ENCODE measurements at regions not wholly inside any gene's neighbourhood (a gene's known extent, or its start where the extent isn't known, plus 50 kb on each side); places are given as distances from the start of the nearest gene placed in this dataset.

DNA sequence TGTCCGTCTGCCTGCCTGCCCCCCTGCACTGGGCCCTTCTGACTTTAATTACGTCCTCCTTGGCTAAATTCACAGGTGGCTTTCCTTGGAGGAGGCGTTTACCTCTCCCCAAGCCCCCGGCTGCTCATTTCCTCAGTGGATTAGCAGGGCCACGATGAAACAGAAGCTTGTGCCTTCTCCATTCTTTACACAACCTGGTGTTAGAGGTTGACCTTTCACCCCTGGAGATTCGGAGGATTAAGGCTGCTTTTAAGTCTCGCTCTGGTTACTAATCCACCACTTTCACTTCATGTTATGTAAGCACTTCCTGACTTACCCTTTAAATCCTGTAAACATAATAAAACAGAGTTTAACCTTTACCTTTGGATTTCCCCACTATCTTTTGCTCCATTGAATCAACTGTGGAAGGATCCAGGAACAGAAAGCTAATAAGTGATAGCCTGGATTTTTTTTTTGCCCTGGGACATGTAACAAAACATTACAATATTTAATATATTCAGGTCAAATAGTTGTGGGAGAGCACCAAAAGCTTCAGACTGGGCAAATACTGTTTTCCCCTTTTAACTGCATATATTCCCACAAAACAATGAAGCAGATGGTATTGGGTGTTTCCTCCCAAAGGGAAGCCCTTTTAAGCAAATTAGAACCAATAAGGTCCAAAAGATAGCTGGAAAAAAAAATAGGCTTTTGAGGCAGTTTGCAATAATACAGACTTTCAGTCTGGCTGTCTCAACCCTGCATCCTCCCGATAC is 370.2 kb downstream of the EN1 start:
- ATAC-seq (no peak), DNase-seq (no peak)
- Histone ChIP-seq H3K4me1 (ENCODE audit: control insufficient read depth, insufficient read depth, low read length) (no peaks in the 10 kb centered on the region), H3K4me3 (ENCODE audit: low read length) (no peak overlapping the region), H3K27me3 (ENCODE audit: control insufficient read depth, insufficient read depth) (no peaks in the 10 kb centered on the region), H3K27ac (ENCODE audit: low read length) (no peak overlapping the region), H3K9me3 (ENCODE audit: control insufficient read depth, low read length) (no peaks in the 10 kb centered on the region)
- WGBS = 42% methylated on average over 8 of the region's 8 CpGs
- intact Hi-C loops (cut with DNase I) = no loop called here

DNA sequence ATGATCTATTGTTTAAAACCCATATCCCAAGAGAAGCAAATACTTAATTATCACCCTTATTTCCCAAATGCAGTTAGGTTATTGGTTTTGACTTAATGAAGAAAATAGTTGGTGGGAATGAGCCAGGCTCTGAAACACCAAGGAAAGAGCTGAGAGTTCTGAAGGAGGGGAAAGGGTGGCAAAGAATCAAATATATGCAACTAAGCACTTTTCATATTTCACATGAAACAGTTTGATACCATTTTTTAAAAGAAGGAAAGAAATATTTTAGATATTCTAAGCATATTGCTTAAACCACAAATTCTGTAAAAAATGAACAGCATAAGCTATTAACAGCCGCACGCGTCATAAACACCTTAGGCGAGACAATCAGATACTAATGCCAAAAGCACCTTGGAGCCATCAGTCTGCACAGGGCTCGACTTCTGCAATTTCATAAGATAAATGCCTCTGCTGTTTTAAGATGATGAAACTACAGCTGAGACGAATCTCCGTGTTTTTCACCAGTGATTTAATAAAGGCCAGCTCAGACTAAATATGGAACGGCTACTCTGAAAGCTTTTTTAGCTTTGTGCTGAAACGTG is 371.7 kb downstream of the EN1 start:
- no peak for DNase-seq
- WGBS = 69% methylated on average over 9 of the region's 9 CpGs
- H3K4me1 ChIP-seq (ENCODE audit: control insufficient read depth, insufficient read depth, low read length) = no peaks in the 10 kb centered on the region
- H3K4me3 ChIP-seq (ENCODE audit: low read length) = no peak overlapping the region
- intact Hi-C loops (cut with DNase I) = no loop called here
- ATAC-seq = no peak
- H3K9me3 ChIP-seq (ENCODE audit: control insufficient read depth, low read length) = no peaks in the 10 kb centered on the region
- no peak overlapping the region for H3K27ac ChIP-seq (ENCODE audit: low read length)
- no peaks in the 10 kb centered on the region for H3K27me3 ChIP-seq (ENCODE audit: control insufficient read depth, insufficient read depth)

DNA sequence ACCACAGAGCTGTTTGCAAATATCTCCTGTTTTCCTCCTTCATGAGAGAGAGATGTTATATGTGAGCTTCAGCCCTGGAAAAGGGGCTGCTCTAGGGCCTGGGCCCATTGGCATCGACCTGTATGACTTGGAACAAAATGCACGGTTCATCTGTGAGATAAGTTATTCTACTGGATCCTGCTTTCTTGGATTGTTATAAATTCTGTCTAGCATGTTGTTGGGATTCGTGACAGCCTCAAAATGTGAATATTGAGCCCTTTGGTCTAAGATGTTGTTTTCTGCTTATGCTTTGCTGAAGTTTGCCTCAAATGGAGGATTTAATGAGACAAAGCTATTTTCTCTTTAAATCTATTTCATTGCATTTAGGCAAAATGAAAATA is 372.9 kb downstream of the EN1 start:
- intact Hi-C loops (cut with DNase I) = no loop called here
- Histone ChIP-seq H3K4me1 (ENCODE audit: control insufficient read depth, insufficient read depth, low read length) (no peaks in the 10 kb centered on the region), H3K9me3 (ENCODE audit: control insufficient read depth, low read length) (no peaks in the 10 kb centered on the region), H3K4me3 (ENCODE audit: low read length) (no peak overlapping the region), H3K27ac (ENCODE audit: low read length) (no peak overlapping the region), H3K27me3 (ENCODE audit: control insufficient read depth, insufficient read depth) (peaks cover 4% of the 10 kb centered on the region)
- DNase-seq (no peak), ATAC-seq (no peak)
- WGBS = 58% methylated on average over 3 of the region's 3 CpGs

DNA sequence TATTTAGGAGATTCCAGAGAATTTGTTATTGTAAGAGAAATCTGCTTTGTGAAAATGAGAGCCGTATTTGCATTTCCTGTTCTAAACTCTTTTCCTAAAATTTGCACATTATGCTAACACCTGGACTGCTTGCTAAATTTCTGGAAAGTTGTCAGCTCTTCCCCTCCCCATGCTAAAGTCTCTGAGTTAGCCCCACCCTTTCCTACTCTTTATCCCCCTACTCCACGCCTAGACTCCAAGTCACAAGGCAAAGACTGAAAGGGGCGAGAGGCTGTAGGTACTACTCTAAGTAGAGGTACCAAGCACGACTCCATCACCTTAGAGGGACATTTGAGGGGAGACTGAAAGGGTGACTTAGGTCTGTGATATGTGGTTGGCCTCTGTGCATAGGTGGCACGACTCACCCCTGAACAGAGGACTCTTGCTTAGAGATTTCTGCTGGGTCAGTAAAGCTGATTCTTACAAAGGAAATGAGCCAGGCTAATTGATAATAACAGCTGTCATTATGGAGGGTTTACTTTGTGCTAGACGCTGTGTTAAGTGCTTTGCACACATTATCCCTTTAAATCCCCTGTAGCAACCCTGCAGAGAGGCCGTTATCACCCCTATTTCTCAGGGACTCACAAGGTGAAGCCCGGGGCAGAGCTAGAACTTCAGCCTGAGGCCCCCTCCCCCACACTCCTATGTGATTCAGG is 373.5 kb downstream of the EN1 start:
- H3K27me3 ChIP-seq (ENCODE audit: control insufficient read depth, insufficient read depth) = peaks cover 4% of the 10 kb centered on the region

DNA sequence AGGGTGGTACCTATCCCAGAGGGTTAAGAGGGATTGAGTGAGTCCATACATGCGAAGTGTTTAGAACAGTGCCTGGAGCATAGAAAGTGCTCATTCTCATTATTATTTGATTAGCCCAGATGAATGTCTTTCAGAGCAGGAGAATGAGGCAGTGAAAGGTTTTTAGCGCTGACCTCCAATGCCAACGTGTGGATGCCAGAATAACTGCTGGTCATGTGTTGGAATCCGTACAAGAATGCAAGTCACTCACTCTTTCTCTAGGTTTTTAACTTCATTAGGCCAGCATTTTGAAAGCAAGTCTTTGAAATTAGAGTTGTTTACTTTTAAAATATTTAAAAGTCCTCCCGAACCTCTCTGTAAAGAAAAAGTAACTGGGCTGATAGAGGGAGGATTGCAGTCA is 374.2 kb downstream of the EN1 start:
- H3K27ac ChIP-seq (ENCODE audit: low read length) = no peak overlapping the region
- WGBS = 60% methylated on average over 5 of the region's 5 CpGs
- intact Hi-C loops (cut with DNase I) = no loop called here
- H3K4me1 ChIP-seq (ENCODE audit: control insufficient read depth, insufficient read depth, low read length) = no peaks in the 10 kb centered on the region
- ATAC-seq (no peak), DNase-seq (no peak)
- peaks cover 4% of the 10 kb centered on the region for H3K27me3 ChIP-seq (ENCODE audit: control insufficient read depth, insufficient read depth)
- no peaks in the 10 kb centered on the region for H3K9me3 ChIP-seq (ENCODE audit: control insufficient read depth, low read length)
- H3K4me3 ChIP-seq (ENCODE audit: low read length) = no peak overlapping the region

More for the DNA sequence above, 373.5 kb downstream of the EN1 start:
- intact Hi-C loops (cut with DNase I) = no loop called here
- DNase-seq (no peak), ATAC-seq (no peak)
- H3K4me1 ChIP-seq (ENCODE audit: control insufficient read depth, insufficient read depth, low read length) = no peaks in the 10 kb centered on the region
- no peak overlapping the region for H3K27ac ChIP-seq (ENCODE audit: low read length)
- H3K4me3 ChIP-seq (ENCODE audit: low read length) = no peak overlapping the region
- no peaks in the 10 kb centered on the region for H3K9me3 ChIP-seq (ENCODE audit: control insufficient read depth, low read length)
- WGBS = 36% methylated on average over 8 of the region's 8 CpGs

DNA sequence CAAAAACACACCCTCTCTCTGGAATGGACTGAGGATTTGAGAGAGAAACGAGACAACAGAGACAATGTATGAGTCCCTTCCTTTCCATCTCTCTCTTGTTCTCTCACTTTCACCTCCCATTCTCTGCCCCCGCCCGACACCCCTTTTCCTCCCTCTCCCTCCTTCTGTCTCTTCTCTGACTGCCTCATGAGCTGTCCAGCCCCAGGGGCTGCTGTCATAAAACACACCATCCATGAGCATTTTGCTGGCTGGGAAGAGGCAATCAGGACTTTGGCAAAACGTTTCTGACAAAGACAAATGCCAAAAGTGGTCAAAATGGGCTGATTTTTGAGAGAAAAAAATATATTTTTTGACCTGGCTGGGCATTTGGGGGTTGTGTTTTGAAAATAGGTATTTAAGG is 377.2 kb downstream of the EN1 start:
- Histone ChIP-seq H3K27me3 (ENCODE audit: control insufficient read depth, insufficient read depth) (peaks cover 8% of the 10 kb centered on the region), H3K27ac (ENCODE audit: low read length) (no peak overlapping the region), H3K9me3 (ENCODE audit: control insufficient read depth, low read length) (no peaks in the 10 kb centered on the region), H3K4me1 (ENCODE audit: control insufficient read depth, insufficient read depth, low read length) (no peaks in the 10 kb centered on the region), H3K4me3 (ENCODE audit: low read length) (no peak overlapping the region)
- intact Hi-C loops (cut with DNase I) = no loop called here
- no peak for ATAC-seq
- WGBS = 48% methylated on average over 4 of the region's 4 CpGs
- no peak for DNase-seq

GRCh38 chr2:118469103-118469502 is 378.3 kb downstream of the EN1 start:
- peaks cover 8% of the 10 kb centered on the region for H3K27me3 ChIP-seq (ENCODE audit: control insufficient read depth, insufficient read depth)

DNA sequence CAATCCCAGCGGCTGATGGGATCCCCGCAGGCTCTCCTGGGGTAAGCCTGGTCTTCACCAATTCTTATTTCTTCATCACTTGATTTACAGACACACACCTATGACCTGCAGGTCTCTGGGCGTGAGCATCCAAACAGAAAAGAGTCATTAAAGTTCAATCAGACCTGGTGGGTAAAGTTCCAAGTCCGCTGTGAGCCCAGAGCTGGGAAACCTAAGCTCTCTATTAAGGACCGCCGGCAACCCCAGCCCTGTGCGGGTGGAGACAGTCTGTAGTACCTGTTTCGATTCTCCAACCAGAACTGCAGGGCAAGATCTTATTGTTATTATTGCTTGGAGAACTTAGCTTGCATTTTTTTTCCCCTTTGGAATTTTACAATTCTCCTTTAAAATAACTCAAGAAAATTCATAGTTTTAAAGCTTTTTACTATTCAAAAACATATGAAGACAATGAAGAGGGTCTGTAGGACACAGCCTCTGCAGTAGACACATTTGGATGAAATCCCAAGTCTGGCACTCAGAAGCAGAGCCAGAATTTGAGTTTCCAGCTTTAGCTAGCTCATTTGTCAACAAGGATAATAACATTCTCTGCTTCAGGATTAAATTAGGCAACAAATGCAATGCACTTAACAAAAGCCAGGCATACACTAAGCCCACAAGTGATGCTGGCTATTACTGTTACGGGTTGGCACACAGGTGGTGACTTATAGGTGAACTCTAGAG is 376.4 kb downstream of the INSIG2 start:
- Histone ChIP-seq H3K27me3 (ENCODE audit: control insufficient read depth, insufficient read depth) (peaks cover 4% of the 10 kb centered on the region), H3K27ac (ENCODE audit: low read length) (no peak overlapping the region), H3K4me3 (ENCODE audit: low read length) (no peak overlapping the region), H3K4me1 (ENCODE audit: control insufficient read depth, insufficient read depth, low read length) (no peaks in the 10 kb centered on the region), H3K9me3 (ENCODE audit: control insufficient read depth, low read length) (no peaks in the 10 kb centered on the region)
- no peak for ATAC-seq
- DNase-seq = no peak
- WGBS = 79% methylated on average over 9 of the region's 9 CpGs
- intact Hi-C loops (cut with DNase I) = no loop called here

More at GRCh38 chr2:118469103-118469502, 378.3 kb downstream of the EN1 start:
- H3K27ac ChIP-seq (ENCODE audit: low read length) = no peak overlapping the region
- H3K9me3 ChIP-seq (ENCODE audit: control insufficient read depth, low read length) = no peaks in the 10 kb centered on the region
- no peak for ATAC-seq
- intact Hi-C loops (cut with DNase I) = no loop called here
- 11% methylated on average over 6 of the region's 6 CpGs for WGBS
- no peaks in the 10 kb centered on the region for H3K4me1 ChIP-seq (ENCODE audit: control insufficient read depth, insufficient read depth, low read length)
- no peak overlapping the region for H3K4me3 ChIP-seq (ENCODE audit: low read length)
- no peak for DNase-seq

DNA sequence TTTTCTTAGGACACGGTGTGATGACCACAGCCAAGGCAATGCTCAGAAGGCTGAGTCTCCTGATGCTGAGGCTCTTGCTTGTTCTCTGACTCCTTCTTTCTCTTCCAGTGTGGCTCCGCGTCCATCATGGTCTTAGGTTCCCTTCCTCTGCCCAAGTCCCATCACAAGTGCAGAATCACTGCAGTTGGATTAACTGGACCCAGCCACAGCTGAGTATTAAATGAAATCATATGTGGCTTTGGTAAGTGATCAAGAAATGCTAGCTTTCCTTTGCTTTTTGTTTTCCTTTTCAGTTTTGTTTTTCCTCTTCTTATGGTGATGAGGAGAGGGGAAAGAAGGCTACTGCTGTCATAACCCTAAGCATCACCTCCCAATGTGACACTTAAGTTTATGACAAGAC is 375.8 kb downstream of the INSIG2 start:
- H3K4me1 ChIP-seq (ENCODE audit: control insufficient read depth, insufficient read depth, low read length) = no peaks in the 10 kb centered on the region
- DNase-seq (no peak), ATAC-seq (no peak)
- no peak overlapping the region for H3K4me3 ChIP-seq (ENCODE audit: low read length)
- H3K27ac ChIP-seq (ENCODE audit: low read length) = no peak overlapping the region
- intact Hi-C loops (cut with DNase I) = no loop called here
- 77% methylated on average over 3 of the region's 3 CpGs for WGBS
- peaks cover 4% of the 10 kb centered on the region for H3K27me3 ChIP-seq (ENCODE audit: control insufficient read depth, insufficient read depth)
- H3K9me3 ChIP-seq (ENCODE audit: control insufficient read depth, low read length) = no peaks in the 10 kb centered on the region

GRCh38 chr2:118460425-118460824 is 372.2 kb downstream of the INSIG2 start:
- no peaks in the 10 kb centered on the region for H3K27me3 ChIP-seq (ENCODE audit: control insufficient read depth, insufficient read depth)
- H3K27ac ChIP-seq (ENCODE audit: low read length) = no peak overlapping the region
- no peaks in the 10 kb centered on the region for H3K4me1 ChIP-seq (ENCODE audit: control insufficient read depth, insufficient read depth, low read length)
- intact Hi-C loops (cut with DNase I) = no loop called here
- H3K4me3 ChIP-seq (ENCODE audit: low read length) = no peak overlapping the region
- 82% methylated on average over 5 of the region's 5 CpGs for WGBS
- no peak for DNase-seq
- H3K9me3 ChIP-seq (ENCODE audit: control insufficient read depth, low read length) = no peaks in the 10 kb centered on the region
- no peak for ATAC-seq

DNA sequence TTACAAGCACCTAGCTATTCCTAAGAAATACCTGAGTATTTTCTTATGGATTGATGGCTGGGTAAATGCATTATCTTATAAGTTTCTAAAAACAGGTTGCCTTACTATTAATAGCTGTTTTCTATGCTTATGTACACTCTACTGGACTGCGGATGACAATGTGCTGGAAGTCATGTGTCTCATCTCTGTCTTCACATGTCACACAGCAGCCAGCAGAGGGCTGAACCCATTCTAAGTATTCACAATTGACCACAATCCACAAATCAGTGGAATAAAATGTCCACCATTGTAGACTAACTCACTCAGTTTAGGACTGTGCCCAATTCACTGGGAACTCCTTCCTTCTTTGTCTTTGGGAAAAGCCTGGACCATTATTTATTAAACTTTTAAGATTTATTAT is 371.2 kb downstream of the INSIG2 start:
- intact Hi-C loops (cut with DNase I) = no loop called here
- no peaks in the 10 kb centered on the region for H3K9me3 ChIP-seq (ENCODE audit: control insufficient read depth, low read length)
- H3K4me3 ChIP-seq (ENCODE audit: low read length) = no peak overlapping the region
- no peak for ATAC-seq
- H3K27me3 ChIP-seq (ENCODE audit: control insufficient read depth, insufficient read depth) = no peaks in the 10 kb centered on the region
- no peak overlapping the region for H3K27ac ChIP-seq (ENCODE audit: low read length)
- WGBS = 71% methylated on average over 1 of the region's 1 CpG
- no peak for DNase-seq
- H3K4me1 ChIP-seq (ENCODE audit: control insufficient read depth, insufficient read depth, low read length) = no peaks in the 10 kb centered on the region

Measured in right cardiac atrium (tissue), 5 donors.